ENCODE measurements at regions not wholly inside any gene's neighbourhood (a gene's known extent, or its start where the extent isn't known, plus 50 kb on each side); places are given as distances from the start of the nearest gene placed in this dataset.

DNA sequence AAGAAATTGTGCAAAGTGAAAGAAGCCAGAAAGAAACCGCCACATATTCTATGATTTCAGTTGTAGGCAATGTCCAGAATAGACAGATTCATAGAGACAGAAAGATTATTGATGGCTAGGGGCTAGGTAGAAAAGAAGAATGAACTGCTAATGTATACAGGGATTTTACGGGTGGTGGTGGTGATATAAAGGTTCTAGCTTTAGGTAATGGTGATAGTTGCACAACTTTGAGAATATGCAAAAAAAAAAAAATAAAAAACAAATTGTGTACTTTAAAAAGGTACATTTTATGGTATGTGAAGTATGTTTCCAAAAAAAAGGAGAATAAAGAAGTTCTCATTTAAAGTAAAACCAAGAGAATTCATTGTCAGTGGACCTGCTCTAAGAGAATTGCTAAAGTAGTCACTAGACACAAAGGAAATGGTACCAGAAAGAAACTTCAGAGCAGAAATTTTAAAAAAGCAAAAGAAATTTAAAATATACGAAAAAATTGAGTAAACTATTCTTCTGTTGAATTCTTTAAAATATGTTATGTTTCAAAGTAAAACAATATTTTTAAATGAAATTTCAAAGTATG is 680.1 kb downstream of the UQCRFS1 start:
- no peak overlapping the region for H3K27ac ChIP-seq (ENCODE audit: low read depth, low read length)
- H3K9ac ChIP-seq (ENCODE audit: low read depth in 1 of 2, low read length in 2 of 2): no peak overlapping the region
- no peaks in the 10 kb centered on the region for H3K4me1 ChIP-seq (ENCODE audit: control insufficient read depth in 1 of 2, insufficient read depth in 2 of 2, low read length in 2 of 2)
- H3K9me3 ChIP-seq (ENCODE audit: control insufficient read depth in 1 of 2, low read length in 2 of 2): peaks cover 0 to 4% of the 10 kb centered on the region in 2 donors
- H3K27me3 ChIP-seq (ENCODE audit: control insufficient read depth in 1 of 2, insufficient read depth in 2 of 2, low read length in 2 of 2): no peaks in the 10 kb centered on the region
- no peak overlapping the region for H3K4me3 ChIP-seq (ENCODE audit: low read depth in 1 of 2, low read length in 2 of 2)
- H3K36me3 ChIP-seq (ENCODE audit: control insufficient read depth in 1 of 2, insufficient read depth in 2 of 2, low read length in 2 of 2): no peaks in the 10 kb centered on the region

- Histone ChIP-seq H3K27me3 (ENCODE audit: control insufficient read depth in 1 of 2, insufficient read depth in 2 of 2, low read length in 2 of 2) (no peaks in the 10 kb centered on the region), H3K4me3 (ENCODE audit: low read depth in 1 of 2, low read length in 2 of 2) (no peak overlapping the region), H3K9ac (ENCODE audit: low read depth in 1 of 2, low read length in 2 of 2) (no peak overlapping the region), H3K4me1 (ENCODE audit: control insufficient read depth in 1 of 2, insufficient read depth in 2 of 2, low read length in 2 of 2) (no peaks in the 10 kb centered on the region), H3K36me3 (ENCODE audit: control insufficient read depth in 1 of 2, insufficient read depth in 2 of 2, low read length in 2 of 2) (no peaks in the 10 kb centered on the region), H3K27ac (ENCODE audit: low read depth, low read length) (no peak overlapping the region), H3K9me3 (ENCODE audit: control insufficient read depth in 1 of 2, low read length in 2 of 2) (no peaks in the 10 kb centered on the region)
Measured at GRCh38 chr19:28531979-28532378, 681.0 kb downstream of the UQCRFS1 start.

- Histone ChIP-seq H3K9ac (ENCODE audit: low read depth in 1 of 2, low read length in 2 of 2) (no peak overlapping the region), H3K9me3 (ENCODE audit: control insufficient read depth in 1 of 2, low read length in 2 of 2) (no peaks in the 10 kb centered on the region), H3K4me3 (ENCODE audit: low read depth in 1 of 2, low read length in 2 of 2) (no peak overlapping the region), H3K27me3 (ENCODE audit: control insufficient read depth in 1 of 2, insufficient read depth in 2 of 2, low read length in 2 of 2) (no peaks in the 10 kb centered on the region), H3K4me1 (ENCODE audit: control insufficient read depth in 1 of 2, insufficient read depth in 2 of 2, low read length in 2 of 2) (no peaks in the 10 kb centered on the region), H3K27ac (ENCODE audit: low read depth, low read length) (no peak overlapping the region), H3K36me3 (ENCODE audit: control insufficient read depth in 1 of 2, insufficient read depth in 2 of 2, low read length in 2 of 2) (no peaks in the 10 kb centered on the region)
Measured at GRCh38 chr19:28530406-28531035, 682.4 kb downstream of the UQCRFS1 start.

DNA sequence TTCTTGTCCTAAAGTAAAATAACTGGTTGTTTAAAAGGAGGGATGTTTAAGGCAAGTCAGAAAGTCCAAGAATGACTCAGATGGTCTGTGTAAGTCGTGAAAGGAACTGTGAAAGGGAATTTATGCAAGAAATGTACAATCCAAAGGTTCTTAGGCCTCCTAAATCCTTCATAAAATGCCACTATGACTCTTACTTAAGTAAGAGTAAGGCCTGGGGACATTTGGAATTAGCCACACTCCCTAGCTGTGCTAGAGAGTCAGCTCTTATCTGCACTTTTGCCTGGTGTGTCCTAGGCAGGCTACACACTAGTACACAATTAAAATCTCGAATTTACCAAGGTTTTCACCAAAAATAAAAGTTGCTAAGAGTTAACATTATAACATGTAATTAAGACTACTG is 686.9 kb downstream of the UQCRFS1 start:
- H3K27ac ChIP-seq (ENCODE audit: low read depth, low read length): no peak overlapping the region

DNA sequence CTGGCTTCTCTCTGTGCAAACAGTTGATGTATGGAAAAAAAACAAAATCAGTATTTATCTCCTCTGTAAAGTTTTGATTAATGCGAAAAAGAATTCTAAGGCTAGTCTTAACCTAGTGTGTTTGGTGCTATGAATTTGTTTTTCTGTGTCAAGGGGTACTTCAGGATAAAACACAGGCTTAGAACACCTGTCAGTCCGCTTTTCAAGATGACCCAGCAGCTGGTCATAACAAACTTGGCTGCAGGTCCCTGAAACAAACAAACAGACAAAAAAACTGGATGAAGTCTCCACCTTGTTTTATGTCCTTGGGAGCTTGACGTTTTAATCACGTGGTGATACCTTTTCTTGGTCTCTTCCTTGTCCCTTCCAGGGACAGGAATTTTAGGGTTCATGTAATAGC is 689.3 kb downstream of the UQCRFS1 start:
- Histone ChIP-seq H3K27ac (ENCODE audit: low read depth, low read length) (no peak overlapping the region), H3K9ac (ENCODE audit: low read depth in 1 of 2, low read length in 2 of 2) (no peak overlapping the region), H3K36me3 (ENCODE audit: control insufficient read depth in 1 of 2, insufficient read depth in 2 of 2, low read length in 2 of 2) (no peaks in the 10 kb centered on the region), H3K4me3 (ENCODE audit: low read depth in 1 of 2, low read length in 2 of 2) (no peak overlapping the region), H3K9me3 (ENCODE audit: control insufficient read depth in 1 of 2, low read length in 2 of 2) (no peaks in the 10 kb centered on the region), H3K27me3 (ENCODE audit: control insufficient read depth in 1 of 2, insufficient read depth in 2 of 2, low read length in 2 of 2) (no peaks in the 10 kb centered on the region), H3K4me1 (ENCODE audit: control insufficient read depth in 1 of 2, insufficient read depth in 2 of 2, low read length in 2 of 2) (no peaks in the 10 kb centered on the region)

More for the DNA sequence above, 686.9 kb downstream of the UQCRFS1 start:
- Histone ChIP-seq H3K27me3 (ENCODE audit: control insufficient read depth in 1 of 2, insufficient read depth in 2 of 2, low read length in 2 of 2) (no peaks in the 10 kb centered on the region), H3K36me3 (ENCODE audit: control insufficient read depth in 1 of 2, insufficient read depth in 2 of 2, low read length in 2 of 2) (no peaks in the 10 kb centered on the region), H3K4me3 (ENCODE audit: low read depth in 1 of 2, low read length in 2 of 2) (no peak overlapping the region), H3K9me3 (ENCODE audit: control insufficient read depth in 1 of 2, low read length in 2 of 2) (no peaks in the 10 kb centered on the region), H3K9ac (ENCODE audit: low read depth in 1 of 2, low read length in 2 of 2) (no peak overlapping the region), H3K4me1 (ENCODE audit: control insufficient read depth in 1 of 2, insufficient read depth in 2 of 2, low read length in 2 of 2) (no peaks in the 10 kb centered on the region)

- H3K4me1 ChIP-seq (ENCODE audit: control insufficient read depth in 1 of 2, insufficient read depth in 2 of 2, low read length in 2 of 2): no peaks in the 10 kb centered on the region
- H3K36me3 ChIP-seq (ENCODE audit: control insufficient read depth in 1 of 2, insufficient read depth in 2 of 2, low read length in 2 of 2): no peaks in the 10 kb centered on the region
- H3K9ac ChIP-seq (ENCODE audit: low read depth in 1 of 2, low read length in 2 of 2): no peak overlapping the region
- H3K27ac ChIP-seq (ENCODE audit: low read depth, low read length): no peak overlapping the region
- no peaks in the 10 kb centered on the region for H3K9me3 ChIP-seq (ENCODE audit: control insufficient read depth in 1 of 2, low read length in 2 of 2)
- no peak overlapping the region for H3K4me3 ChIP-seq (ENCODE audit: low read depth in 1 of 2, low read length in 2 of 2)
- H3K27me3 ChIP-seq (ENCODE audit: control insufficient read depth in 1 of 2, insufficient read depth in 2 of 2, low read length in 2 of 2): no peaks in the 10 kb centered on the region
Measured at GRCh38 chr19:28522545-28522922, 690.4 kb downstream of the UQCRFS1 start.

DNA sequence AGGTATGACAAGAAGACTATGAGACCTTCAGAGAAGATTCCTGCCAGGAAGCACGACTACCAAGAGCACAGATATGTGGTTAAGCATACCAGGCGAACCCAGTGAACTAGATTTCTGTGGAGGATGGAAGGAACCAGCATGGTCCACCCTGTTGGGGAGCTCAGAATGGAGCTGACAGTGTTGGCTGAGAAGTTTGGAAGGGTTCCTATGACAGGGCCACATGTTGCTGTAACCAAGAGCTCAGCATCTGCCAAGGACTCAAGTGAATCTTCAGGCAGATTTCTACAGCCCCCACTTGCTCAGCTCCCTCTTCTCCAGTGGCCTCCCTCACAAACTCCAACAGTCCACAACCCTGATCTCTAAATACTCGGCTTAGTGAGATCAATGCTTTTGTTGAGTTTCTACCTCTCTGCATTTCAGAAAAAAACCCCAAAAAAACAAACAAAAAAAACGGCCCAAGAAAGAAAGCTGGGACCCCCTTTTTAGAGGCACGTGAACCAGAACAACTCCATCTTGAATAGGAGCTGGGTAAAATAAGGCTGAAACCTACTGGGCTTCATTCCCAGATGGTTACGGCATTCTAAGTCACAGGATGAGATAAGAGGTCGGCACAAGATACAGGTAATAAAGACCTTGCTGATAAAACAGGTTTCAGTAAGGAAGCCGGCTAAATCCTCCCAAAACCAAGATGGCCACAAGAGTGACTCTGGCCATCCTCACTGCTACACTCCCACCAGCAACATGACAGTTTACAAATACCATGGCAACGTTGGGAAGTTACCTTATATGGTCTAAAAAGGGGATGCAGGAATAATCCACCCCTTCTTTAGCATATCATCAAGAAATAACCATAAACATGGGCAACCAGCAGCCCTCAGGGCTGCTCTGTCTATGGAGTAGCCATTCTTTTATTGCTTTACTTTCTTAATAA is 691.1 kb downstream of the UQCRFS1 start:
- Histone ChIP-seq H3K4me1 (ENCODE audit: control insufficient read depth in 1 of 2, insufficient read depth in 2 of 2, low read length in 2 of 2) (no peaks in the 10 kb centered on the region), H3K27me3 (ENCODE audit: control insufficient read depth in 1 of 2, insufficient read depth in 2 of 2, low read length in 2 of 2) (no peaks in the 10 kb centered on the region), H3K4me3 (ENCODE audit: low read depth in 1 of 2, low read length in 2 of 2) (no peak overlapping the region), H3K9ac (ENCODE audit: low read depth in 1 of 2, low read length in 2 of 2) (no peak overlapping the region), H3K9me3 (ENCODE audit: control insufficient read depth in 1 of 2, low read length in 2 of 2) (no peaks in the 10 kb centered on the region), H3K27ac (ENCODE audit: low read depth, low read length) (no peak overlapping the region), H3K36me3 (ENCODE audit: control insufficient read depth in 1 of 2, insufficient read depth in 2 of 2, low read length in 2 of 2) (no peaks in the 10 kb centered on the region)

GRCh38 chr19:28520998-28521568 is 691.9 kb downstream of the UQCRFS1 start:
- Histone ChIP-seq H3K27me3 (ENCODE audit: control insufficient read depth in 1 of 2, insufficient read depth in 2 of 2, low read length in 2 of 2) (no peaks in the 10 kb centered on the region), H3K9ac (ENCODE audit: low read depth in 1 of 2, low read length in 2 of 2) (no peak overlapping the region), H3K4me1 (ENCODE audit: control insufficient read depth in 1 of 2, insufficient read depth in 2 of 2, low read length in 2 of 2) (no peaks in the 10 kb centered on the region), H3K27ac (ENCODE audit: low read depth, low read length) (no peak overlapping the region), H3K9me3 (ENCODE audit: control insufficient read depth in 1 of 2, low read length in 2 of 2) (no peaks in the 10 kb centered on the region), H3K36me3 (ENCODE audit: control insufficient read depth in 1 of 2, insufficient read depth in 2 of 2, low read length in 2 of 2) (no peaks in the 10 kb centered on the region), H3K4me3 (ENCODE audit: low read depth in 1 of 2, low read length in 2 of 2) (no peak overlapping the region)

- no peaks in the 10 kb centered on the region for H3K36me3 ChIP-seq (ENCODE audit: control insufficient read depth in 1 of 2, insufficient read depth in 2 of 2, low read length in 2 of 2)
- no peak overlapping the region for H3K9ac ChIP-seq (ENCODE audit: low read depth in 1 of 2, low read length in 2 of 2)
Measured at GRCh38 chr19:28519952-28520861, 692.7 kb downstream of the UQCRFS1 start.

More at GRCh38 chr19:28519952-28520861, 692.7 kb downstream of the UQCRFS1 start:
- Histone ChIP-seq H3K27me3 (ENCODE audit: control insufficient read depth in 1 of 2, insufficient read depth in 2 of 2, low read length in 2 of 2) (no peaks in the 10 kb centered on the region), H3K4me3 (ENCODE audit: low read depth in 1 of 2, low read length in 2 of 2) (no peak overlapping the region), H3K27ac (ENCODE audit: low read depth, low read length) (no peak overlapping the region), H3K9me3 (ENCODE audit: control insufficient read depth in 1 of 2, low read length in 2 of 2) (no peaks in the 10 kb centered on the region), H3K4me1 (ENCODE audit: control insufficient read depth in 1 of 2, insufficient read depth in 2 of 2, low read length in 2 of 2) (no peaks in the 10 kb centered on the region)
